Upper lobe of left lung (tissue), 4 donors: ENCODE measurements at regions not wholly inside any gene's neighbourhood (a gene's known extent, or its start where the extent isn't known, plus 50 kb on each side); places are given as distances from the start of the nearest gene placed in this dataset.

Experiments used
- POLR2A ChIP-seq, 4 donors: fragments of 450-650 bp; IDR thresholded peaks; one replicate each; pipeline ENCODE4 v1.5.1; 2016 to 2017; ENCODE audit warnings: antibody characterized with exemption in 4 of 4, mild to moderate bottlenecking in 2 of 4
- POLR2AphosphoS5 ChIP-seq, 2 donors: sonication (generic); formaldehyde crosslinking; IDR thresholded peaks; one replicate each; pipeline ENCODE4 v1.5.1; 2017; ENCODE audit warnings: antibody characterized with exemption in 2 of 2
- TF ChIP-seq, protein P1 (sequence below), 6 experiments: fragments of 450-650 bp in 4 of 6; fragments of 200-600 bp in 2 of 6; sonication (generic) in 2 of 6; IDR thresholded peaks; one replicate each; pipeline ENCODE4 v1.5.1; 2016 to 2019; ENCODE audit warnings: antibody characterized with exemption in 6 of 6

DNA sequence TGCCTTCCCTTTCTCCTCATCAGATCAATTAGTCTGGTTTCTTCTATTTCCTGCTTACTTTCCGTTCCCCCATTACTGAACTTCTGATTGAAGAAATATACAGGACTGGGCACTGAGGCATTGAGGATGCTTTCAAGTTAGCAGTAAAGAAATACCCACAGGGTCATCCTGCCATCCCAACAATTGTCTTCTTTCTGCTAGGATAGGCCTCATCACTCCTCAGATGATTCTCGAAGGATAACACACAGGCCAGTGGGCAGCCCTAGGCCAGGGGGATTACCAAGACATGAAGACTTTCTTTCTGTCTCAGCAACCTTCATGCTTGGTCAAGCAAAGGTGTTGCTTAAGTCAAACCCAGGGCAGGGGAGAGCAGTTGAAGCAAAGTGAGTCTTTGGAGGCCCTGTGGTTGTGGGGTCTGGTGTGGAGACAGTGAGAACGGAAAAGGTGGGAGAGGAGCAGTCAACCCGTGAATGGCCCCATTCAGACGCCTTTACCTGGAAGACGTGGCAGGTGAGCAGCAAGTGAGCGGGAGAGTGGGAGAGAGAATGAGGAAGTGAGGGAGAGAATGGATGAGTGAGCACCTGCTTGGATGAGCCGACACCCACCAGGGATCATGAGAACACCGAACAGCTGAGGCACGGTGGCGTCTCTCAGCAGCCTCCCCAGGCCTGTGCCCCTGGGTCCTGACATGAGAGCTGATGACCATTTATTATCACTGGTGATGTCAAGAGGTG is 462.9 kb downstream of the PREX1 start:
- TF ChIP-seq POLR2A (IDR thresholded peaks at IDR 0.05) (no peak), POLR2AphosphoS5 (IDR thresholded peaks at IDR 0.05) (no peak)
- TF ChIP-seq, protein P1, sequence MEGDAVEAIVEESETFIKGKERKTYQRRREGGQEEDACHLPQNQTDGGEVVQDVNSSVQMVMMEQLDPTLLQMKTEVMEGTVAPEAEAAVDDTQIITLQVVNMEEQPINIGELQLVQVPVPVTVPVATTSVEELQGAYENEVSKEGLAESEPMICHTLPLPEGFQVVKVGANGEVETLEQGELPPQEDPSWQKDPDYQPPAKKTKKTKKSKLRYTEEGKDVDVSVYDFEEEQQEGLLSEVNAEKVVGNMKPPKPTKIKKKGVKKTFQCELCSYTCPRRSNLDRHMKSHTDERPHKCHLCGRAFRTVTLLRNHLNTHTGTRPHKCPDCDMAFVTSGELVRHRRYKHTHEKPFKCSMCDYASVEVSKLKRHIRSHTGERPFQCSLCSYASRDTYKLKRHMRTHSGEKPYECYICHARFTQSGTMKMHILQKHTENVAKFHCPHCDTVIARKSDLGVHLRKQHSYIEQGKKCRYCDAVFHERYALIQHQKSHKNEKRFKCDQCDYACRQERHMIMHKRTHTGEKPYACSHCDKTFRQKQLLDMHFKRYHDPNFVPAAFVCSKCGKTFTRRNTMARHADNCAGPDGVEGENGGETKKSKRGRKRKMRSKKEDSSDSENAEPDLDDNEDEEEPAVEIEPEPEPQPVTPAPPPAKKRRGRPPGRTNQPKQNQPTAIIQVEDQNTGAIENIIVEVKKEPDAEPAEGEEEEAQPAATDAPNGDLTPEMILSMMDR (IDR thresholded peaks at IDR 0.05): no peak
